Gastrocnemius medialis (tissue), 4 donors: ENCODE measurements at regions not wholly inside any gene's neighbourhood (a gene's known extent, or its start where the extent isn't known, plus 50 kb on each side); places are given as distances from the start of the nearest gene placed in this dataset.

Experiments
- CTCF ChIP-seq, 5 experiments: fragments of 450-650 bp in 3 of 5; fragments of 200-600 bp in 2 of 5; sonication (generic) in 2 of 5; IDR thresholded peaks in 4 of 5; conservative IDR thresholded peaks in 1 of 5; 1 replicate in 4 of 5; 2 replicates in 1 of 5; pipeline ENCODE4 v1.5.1; 2016 to 2019; ENCODE audit warnings: antibody characterized with exemption in 5 of 5, mild to moderate bottlenecking in 3 of 5, moderate library complexity in 3 of 5
- POLR2A ChIP-seq, 2 donors: fragments of 450-650 bp; IDR thresholded peaks; one replicate each; pipeline ENCODE4 v1.6.1; 2017; ENCODE audit warnings: antibody characterized with exemption in 2 of 2, mild to moderate bottlenecking in 2 of 2, moderate library complexity in 2 of 2

- TF ChIP-seq CTCF (IDR thresholded peaks at IDR 0.05 in 4 of 5, conservative IDR thresholded peaks at IDR 0.05 in 1 of 5) (no peak), POLR2A (IDR thresholded peaks at IDR 0.05) (no peak)
These were observed 231.8 kb downstream of the SOD2 start for GRCh38 chr6:159461266-159461665.
